Keratinocyte (primary cell): ENCODE measurements at regions not wholly inside any gene's neighbourhood (a gene's known extent, or its start where the extent isn't known, plus 50 kb on each side); places are given as distances from the start of the nearest gene placed in this dataset.
A peak's percentile ranks its signal among the peaks of the same experiment; 100 is the strongest.

Experiments
- DNase-seq: peaks from one replicate; pipeline ENCODE4 v3.0.0-alpha.2; 2011; ENCODE audit warnings: low read depth, missing footprints, low spot score
- FAIRE-seq: peaks from 2 replicates; lab custom pipeline; 2011; peaks lifted over from hg19 to GRCh38; lab: Jason Lieb, UNC
- H2AFZ ChIP-seq: 2 replicates; pipeline ENCODE4 v1.6.0; 2012; ENCODE audit warnings: low read length, control low read depth, inconsistent platforms; ENCODE audit not compliant: control insufficient read depth
- H3K27ac ChIP-seq: 2 replicates; pipeline ENCODE4 v1.5.1; 2011; ENCODE audit warnings: low read length; ENCODE audit not compliant: control insufficient read depth, insufficient read depth
- H3K27me3 ChIP-seq: 3 replicates; pipeline ENCODE4 v1.6.0; 2011; ENCODE audit warnings: low read length; ENCODE audit not compliant: control insufficient read depth, insufficient read depth; ENCODE audit errors: extremely low read depth
- H3K36me3 ChIP-seq, 2 experiments: 2 replicates in 1 of 2; 3 replicates in 1 of 2; pipeline ENCODE4 v1.5.1; 2011; ENCODE audit warnings: low read length in 2 of 2, mild to moderate bottlenecking in 1 of 2; ENCODE audit not compliant: control insufficient read depth in 2 of 2, insufficient read depth in 2 of 2; ENCODE audit errors: extremely low read depth in 1 of 2
- H3K4me1 ChIP-seq: 3 replicates; pipeline ENCODE4 v1.5.1; 2011; ENCODE audit warnings: low read length; ENCODE audit not compliant: control insufficient read depth, insufficient read depth; ENCODE audit errors: extremely low read depth
- H3K4me2 ChIP-seq: 3 replicates; pipeline ENCODE4 v1.6.0; 2011; ENCODE audit warnings: low read depth, low read length; ENCODE audit not compliant: control insufficient read depth, insufficient read depth; ENCODE audit errors: extremely low read depth
- H3K4me3 ChIP-seq, 3 experiments: fragments of 200-600 bp in 1 of 3; sonication (generic) in 1 of 3; 2 replicates in 2 of 3; 3 replicates in 1 of 3; pipeline ENCODE4 v1.5.1; 2011 to 2016; ENCODE audit warnings: low read length in 3 of 3, mild to moderate bottlenecking in 3 of 3, control low read depth in 2 of 3, inconsistent platforms in 1 of 3, low read depth in 1 of 3, mixed read lengths in 1 of 3, mixed run types in 1 of 3, moderate library complexity in 1 of 3; ENCODE audit not compliant: control insufficient read depth in 2 of 3, insufficient read depth in 2 of 3; ENCODE audit errors: extremely low read depth in 1 of 3
- H3K79me2 ChIP-seq: 2 replicates; pipeline ENCODE4 v1.6.0; 2012; ENCODE audit warnings: low read length; ENCODE audit not compliant: control insufficient read depth, insufficient read depth
- H3K9ac ChIP-seq: 3 replicates; pipeline ENCODE4 v1.6.0; 2011; ENCODE audit warnings: low read length; ENCODE audit not compliant: control insufficient read depth, insufficient read depth; ENCODE audit errors: extremely low read depth
- H3K9me1 ChIP-seq: 3 replicates; pipeline ENCODE4 v1.6.0; 2011; ENCODE audit warnings: low read length; ENCODE audit not compliant: control insufficient read depth, insufficient read depth; ENCODE audit errors: extremely low read depth
- H3K9me3 ChIP-seq: 2 replicates; pipeline ENCODE4 v1.5.1; 2012; ENCODE audit warnings: low read depth, low read length; ENCODE audit not compliant: control insufficient read depth
- H4K20me1 ChIP-seq: 3 replicates; pipeline ENCODE4 v1.6.0; 2011; ENCODE audit warnings: low read length; ENCODE audit not compliant: control insufficient read depth, insufficient read depth; ENCODE audit errors: extremely low read depth
- CTCF ChIP-seq, 3 experiments: IDR thresholded peaks in 1 of 3; conservative IDR thresholded peaks in 1 of 3; optimal IDR thresholded peaks in 1 of 3; 2 replicates in 2 of 3; 3 replicates in 1 of 3; pipeline versions ENCODE3 to v1.5.1; 2011; ENCODE audit warnings: low read length in 3 of 3, mild to moderate bottlenecking in 3 of 3, moderate library complexity in 2 of 3, control low read depth in 1 of 3, inconsistent platforms in 1 of 3; ENCODE audit not compliant: insufficient read depth in 2 of 3; ENCODE audit errors: extremely low read depth in 1 of 3
- EZH2 ChIP-seq: IDR thresholded peaks from one replicate; pipeline ENCODE4 v1.6.1; 2012; ENCODE audit warnings: inconsistent platforms, mild to moderate bottlenecking, low read length, moderate library complexity
- dilution Hi-C: fragments of 300-500 bp; cut with MboI; formaldehyde crosslinking; loops from one replicate; pipeline ENCODE4 v1.7.0; 2020; ENCODE audit warnings: low sequenced_read_pairs; ENCODE audit not compliant: extremely low pct_ligation_motif_present

GRCh38 chr4:182105416-182105815 lies 137.8 kb upstream of the TENM3 start:
- no peak overlapping the region for H3K9ac ChIP-seq
- no peaks in the 10 kb centered on the region for H4K20me1 ChIP-seq
- H3K4me3 ChIP-seq = no peak overlapping the region
- H2AFZ ChIP-seq = no peak overlapping the region
- no peak overlapping the region for H3K4me2 ChIP-seq
- DNase-seq = no peak
- no peaks in the 10 kb centered on the region for H3K9me3 ChIP-seq
- no peaks in the 10 kb centered on the region for H3K4me1 ChIP-seq
- H3K79me2 ChIP-seq = no peaks in the 10 kb centered on the region
- FAIRE-seq = no peak
- no peak overlapping the region for H3K27ac ChIP-seq
- dilution Hi-C loops = no loop called here
- H3K36me3 ChIP-seq = no peaks in the 10 kb centered on the region
- H3K9me1 ChIP-seq = no peaks in the 10 kb centered on the region
- TF ChIP-seq EZH2 (no peak), CTCF (optimal IDR thresholded peaks at IDR 0.05 in 1 of 3, IDR thresholded peaks at IDR 0.05 in 1 of 3, conservative IDR thresholded peaks at IDR 0.05 in 1 of 3; ENCODE audit: extremely low read depth in 1 of 3, insufficient read depth in 2 of 3, low read length in 3 of 3) (no peak)
- H3K27me3 ChIP-seq = no peaks in the 10 kb centered on the region

GRCh38 chr4:182107931-182108330 lies 135.3 kb upstream of the TENM3 start:
- dilution Hi-C loops = no loop called here
- H3K79me2 ChIP-seq = no peaks in the 10 kb centered on the region
- no peaks in the 10 kb centered on the region for H3K9me1 ChIP-seq
- DNase-seq = no peak
- no peaks in the 10 kb centered on the region for H3K4me1 ChIP-seq
- no peak overlapping the region for H3K4me2 ChIP-seq
- H2AFZ ChIP-seq = peak overlapping the region; percentile 32
- no peaks in the 10 kb centered on the region for H3K9me3 ChIP-seq
- H3K36me3 ChIP-seq = no peaks in the 10 kb centered on the region
- no peaks in the 10 kb centered on the region for H3K27me3 ChIP-seq
- no peak overlapping the region for H3K9ac ChIP-seq
- no peak for TF ChIP-seq EZH2
- no peak for TF ChIP-seq CTCF (optimal IDR thresholded peaks at IDR 0.05 in 1 of 3, IDR thresholded peaks at IDR 0.05 in 1 of 3, conservative IDR thresholded peaks at IDR 0.05 in 1 of 3; ENCODE audit: extremely low read depth in 1 of 3, insufficient read depth in 2 of 3, low read length in 3 of 3)
- no peak overlapping the region for H3K4me3 ChIP-seq
- H4K20me1 ChIP-seq = no peaks in the 10 kb centered on the region
- no peak overlapping the region for H3K27ac ChIP-seq
- FAIRE-seq = no peak
